ENCODE measurements at regions not wholly inside any gene's neighbourhood (a gene's known extent, or its start where the extent isn't known, plus 50 kb on each side); places are given as distances from the start of the nearest gene placed in this dataset.
"Not testable (repeated sequence)": the region's sequence is repeated elsewhere in the genome, so short reads cannot be mapped to it uniquely, and the experiment has no call there.

GRCh38 chrX:134311994-134312393 is 61.1 kb upstream of the PHF6 start:
- not testable (repeated sequence) for TF ChIP-seq NPAS2 (CRISPR knock-in tag; IDR thresholded peaks at IDR 0.05; ENCODE audit: borderline replicate concordance); CTCF (IDR thresholded peaks at IDR 0.05); RFX5 (IDR thresholded peaks at IDR 0.05)

Data from A549 (cell line).